Heart right ventricle (tissue), 16 donors: ENCODE measurements at regions not wholly inside any gene's neighbourhood (a gene's known extent, or its start where the extent isn't known, plus 50 kb on each side); places are given as distances from the start of the nearest gene placed in this dataset.

Source experiments
- ATAC-seq, 8 donors: fragments of 200-7000 bp; cut with Tn5 transposase; one replicate each; pipeline ENCODE4 v1.9.1; 2020; ENCODE audit warnings: mild to moderate bottlenecking in 8 of 8, moderate library complexity in 8 of 8, moderate number of reproducible peaks in 1 of 8
- DNase-seq, 2 donors: peaks; one replicate each; pipeline ENCODE4 v3.0.0-alpha.2; 2020
- H3K27ac ChIP-seq, 10 donors: fragments of 200-600 bp; sonication (generic) in 2 of 10; one replicate each; pipeline versions ENCODE4 v1.5.0 to v1.8.0; 2020 to 2022; ENCODE audit warnings: mild to moderate bottlenecking in 3 of 10
- H3K27me3 ChIP-seq, 7 donors: fragments of 200-600 bp; one replicate each; pipeline ENCODE4 v1.8.0; 2021 to 2022; ENCODE audit warnings: mild to moderate bottlenecking in 2 of 7
- H3K36me3 ChIP-seq, 9 donors: fragments of 200-600 bp; sonication (generic) in 1 of 9; one replicate each; pipeline versions ENCODE4 v1.5.0 to v1.8.0; 2020 to 2022; ENCODE audit warnings: mild to moderate bottlenecking in 2 of 9
- H3K4me1 ChIP-seq, 9 donors: fragments of 200-600 bp; sonication (generic) in 1 of 9; one replicate each; pipeline versions ENCODE4 v1.5.0 to v1.8.0; 2020 to 2022; ENCODE audit warnings: mild to moderate bottlenecking in 4 of 9
- H3K4me3 ChIP-seq, 10 donors: fragments of 200-600 bp; sonication (generic) in 2 of 10; one replicate each; pipeline versions ENCODE4 v1.5.0 to v1.8.0; 2020 to 2022; ENCODE audit warnings: mild to moderate bottlenecking in 7 of 10, moderate library complexity in 2 of 10
- H3K9me3 ChIP-seq, 11 donors: fragments of 200-600 bp in 10 of 11; sonication (generic) in 2 of 11; one replicate each; pipeline versions ENCODE4 v1.5.0 to v1.8.0; 2013 to 2022; ENCODE audit warnings: mild to moderate bottlenecking in 2 of 11, control low read depth in 1 of 11, moderate library complexity in 1 of 11
- WGBS, 2 donors: extraction: QIAGEN DNeasy Blood & Tissue Kit; methylation state at CpG; one replicate each; pipeline ENCODE4 v1.1.7; 2013; ENCODE audit warnings: inconsistent platforms in 1 of 2; 5-methylcytosine and 5-hydroxymethylcytosine counted together
- intact Hi-C, 10 donors: fragments of 100-400 bp; cut with DNase I; formaldehyde crosslinking; loops; one replicate each; pipeline versions ENCODE4 v1.11.1 to v1.14.2; 2022
- TF ChIP-seq, protein P1 (sequence below), 9 donors: fragments of 200-600 bp; sonication (generic) in 2 of 9; IDR thresholded peaks; one replicate each; pipeline versions ENCODE4 v1.5.0 to v1.8.0; 2021 to 2022; ENCODE audit warnings: antibody characterized with exemption in 9 of 9, mild to moderate bottlenecking in 5 of 9, moderate library complexity in 1 of 9
- donor health status: Arrhythmogenic right ventricular cardiomyopathy.
- donor health status: ischemic (EF 13 %, LVEDD 7.1; RV severe dilation, severe dysfunction).
- donor health status: healthy with polysubstance abuse.
- donor health status: DM: no; HTN: yes; CAD: no.
- donor health status: DM: no; HTN: no; CAD: no.
- donor health status: ischemic (EF 25% LVEDD 6.9; RV normal size, moderate dysfunction).
- donor health status: ischemic (EF 25% LVEDD 5.7; RV mildly dilated, moderate dysfunction).
- donor health status: healthy.
- donor health status: DM: yes; HTN: yes; CAD: no.
- donor health status: Ischemic cardiomyopathy.
- donor health status: ischemic (EF 35%, LVEDD 5.7; RV mildly dilated, moderate dysfunction).
- donor health status: nonischemic (EF 11% LVEDD 7.7; RV severe dilation, severe dysfunction).
- donor health status: DM: yes; HTN: yes; CAD: no.
- donor health status: PGD.
- donor health status: ischemic (EF 29% LVEDD 5.4; RV normal size, mild dysfunction).
- donor health status: nonischemic (EF 23%, LVEDD 6.1; RV moderate dilation, normal function).

DNA sequence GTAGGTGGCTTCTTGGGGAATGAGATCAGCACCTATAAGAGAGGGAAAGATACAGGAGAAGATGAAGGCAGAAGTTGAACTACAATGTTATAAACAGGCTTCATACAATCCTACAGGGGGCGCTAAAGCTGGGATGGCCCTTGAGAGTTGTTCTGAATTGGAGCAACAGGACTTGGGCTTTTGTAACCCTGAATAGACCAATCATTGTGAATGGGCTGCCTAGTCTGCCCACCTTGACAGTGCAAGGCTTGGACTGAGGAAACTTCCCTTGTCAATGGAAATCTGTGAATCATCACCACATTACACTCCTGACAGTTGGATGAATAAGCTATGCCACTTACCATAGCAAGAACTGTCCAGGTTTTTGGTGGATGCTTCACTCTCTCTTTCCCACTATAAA lies 306.1 kb downstream of the KCNC2 start:
- no peak for ATAC-seq
- 0 to 2% methylated on average over 1 of the region's 1 CpG for WGBS, 2 donors
- no peaks in the 10 kb centered on the region for H3K27me3 ChIP-seq
- no peak overlapping the region for H3K27ac ChIP-seq
- no peaks in the 10 kb centered on the region for H3K36me3 ChIP-seq
- TF ChIP-seq, protein P1, sequence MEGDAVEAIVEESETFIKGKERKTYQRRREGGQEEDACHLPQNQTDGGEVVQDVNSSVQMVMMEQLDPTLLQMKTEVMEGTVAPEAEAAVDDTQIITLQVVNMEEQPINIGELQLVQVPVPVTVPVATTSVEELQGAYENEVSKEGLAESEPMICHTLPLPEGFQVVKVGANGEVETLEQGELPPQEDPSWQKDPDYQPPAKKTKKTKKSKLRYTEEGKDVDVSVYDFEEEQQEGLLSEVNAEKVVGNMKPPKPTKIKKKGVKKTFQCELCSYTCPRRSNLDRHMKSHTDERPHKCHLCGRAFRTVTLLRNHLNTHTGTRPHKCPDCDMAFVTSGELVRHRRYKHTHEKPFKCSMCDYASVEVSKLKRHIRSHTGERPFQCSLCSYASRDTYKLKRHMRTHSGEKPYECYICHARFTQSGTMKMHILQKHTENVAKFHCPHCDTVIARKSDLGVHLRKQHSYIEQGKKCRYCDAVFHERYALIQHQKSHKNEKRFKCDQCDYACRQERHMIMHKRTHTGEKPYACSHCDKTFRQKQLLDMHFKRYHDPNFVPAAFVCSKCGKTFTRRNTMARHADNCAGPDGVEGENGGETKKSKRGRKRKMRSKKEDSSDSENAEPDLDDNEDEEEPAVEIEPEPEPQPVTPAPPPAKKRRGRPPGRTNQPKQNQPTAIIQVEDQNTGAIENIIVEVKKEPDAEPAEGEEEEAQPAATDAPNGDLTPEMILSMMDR (IDR thresholded peaks at IDR 0.05) = peak in 1 of 9 donors; percentile 7
- no peak for DNase-seq
- H3K4me3 ChIP-seq = no peak overlapping the region
- no peaks in the 10 kb centered on the region for H3K4me1 ChIP-seq
- intact Hi-C loops = no loop called here
- no peaks in the 10 kb centered on the region for H3K9me3 ChIP-seq

DNA sequence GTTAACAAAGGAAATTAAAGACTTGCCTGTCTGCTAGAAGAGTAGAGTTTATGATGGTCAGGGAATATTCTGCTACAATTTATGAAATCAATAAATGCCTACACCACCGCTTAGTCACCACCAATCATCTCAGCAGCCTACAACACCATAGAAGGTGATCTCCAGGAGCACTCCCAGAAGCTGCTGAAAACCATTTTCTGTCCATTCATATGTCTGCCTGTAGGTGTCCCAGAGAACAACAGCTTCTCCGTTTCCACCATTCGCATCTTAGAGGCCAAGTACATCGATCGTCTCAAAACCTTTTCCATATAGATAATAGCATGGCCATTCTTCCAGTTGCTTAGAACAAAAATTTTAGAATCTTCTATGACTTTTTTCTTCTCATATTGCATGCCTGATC lies 303.4 kb downstream of the KCNC2 start:
- ATAC-seq (no peak), DNase-seq (no peak)
- H3K27me3 ChIP-seq = no peaks in the 10 kb centered on the region
- no peaks in the 10 kb centered on the region for H3K4me1 ChIP-seq
- H3K36me3 ChIP-seq = no peaks in the 10 kb centered on the region
- 79 to 87% methylated on average over 5 of the region's 5 CpGs for WGBS, 2 donors
- no peak overlapping the region for H3K27ac ChIP-seq
- TF ChIP-seq, protein P1 (IDR thresholded peaks at IDR 0.05) = no peak
- intact Hi-C loops = no loop called here
- no peak overlapping the region for H3K4me3 ChIP-seq
- no peaks in the 10 kb centered on the region for H3K9me3 ChIP-seq

DNA sequence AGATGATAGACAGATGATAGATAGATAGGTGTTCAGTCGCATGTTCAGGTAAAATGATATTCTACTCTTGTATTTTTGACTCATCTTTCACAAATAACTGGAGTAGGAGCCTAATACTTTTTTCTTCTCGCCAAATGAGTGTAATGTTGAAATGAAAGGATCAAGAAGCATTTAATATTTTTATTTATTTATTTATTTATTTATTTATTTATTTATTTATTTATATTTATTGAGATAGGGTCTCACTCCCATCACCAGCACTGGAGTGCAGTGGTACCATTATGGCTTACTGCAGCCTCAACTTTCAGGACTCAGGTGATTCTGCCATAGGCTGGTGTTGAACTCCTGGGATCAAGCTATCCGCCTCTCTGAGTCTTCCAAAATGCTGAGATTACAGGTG lies 298.8 kb downstream of the KCNC2 start:
- WGBS, 2 donors = 87 to 88% methylated on average over 3 of the region's 3 CpGs
- Histone ChIP-seq H3K27ac (no peak overlapping the region), H3K9me3 (no peaks in the 10 kb centered on the region), H3K4me1 (no peaks in the 10 kb centered on the region), H3K36me3 (no peaks in the 10 kb centered on the region), H3K4me3 (no peak overlapping the region), H3K27me3 (no peaks in the 10 kb centered on the region)
- no peak for ATAC-seq
- intact Hi-C loops = no loop called here
- TF ChIP-seq, protein P1 (IDR thresholded peaks at IDR 0.05) = no peak
- no peak for DNase-seq

DNA sequence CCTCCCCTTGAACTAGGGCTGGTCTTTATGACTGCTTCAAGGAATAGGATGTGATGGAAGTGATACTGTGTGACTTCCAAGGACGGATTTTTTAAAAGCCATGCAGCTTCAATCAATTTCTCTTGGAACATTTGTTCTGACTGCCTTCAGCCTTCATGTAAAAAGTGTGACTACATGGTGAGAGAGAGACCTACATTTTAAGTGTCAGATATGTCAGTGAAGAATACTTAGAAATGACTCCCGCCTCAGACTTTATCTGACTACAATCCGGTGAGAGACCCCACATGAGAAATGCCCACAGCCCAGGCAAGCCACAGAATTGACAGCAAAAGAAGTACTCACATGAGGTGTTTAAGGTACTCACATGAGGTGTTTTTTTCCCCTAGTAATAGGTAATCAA lies 295.3 kb downstream of the KCNC2 start:
- no peaks in the 10 kb centered on the region for H3K36me3 ChIP-seq
- DNase-seq (no peak), ATAC-seq (no peak)
- TF ChIP-seq, protein P1 (IDR thresholded peaks at IDR 0.05) = no peak
- intact Hi-C loops = no loop called here
- WGBS, 2 donors = 45 to 82% methylated on average over 3 of the region's 3 CpGs
- H3K27ac ChIP-seq = no peak overlapping the region
- H3K27me3 ChIP-seq = no peaks in the 10 kb centered on the region
- no peaks in the 10 kb centered on the region for H3K9me3 ChIP-seq
- H3K4me3 ChIP-seq = no peak overlapping the region
- no peaks in the 10 kb centered on the region for H3K4me1 ChIP-seq

DNA sequence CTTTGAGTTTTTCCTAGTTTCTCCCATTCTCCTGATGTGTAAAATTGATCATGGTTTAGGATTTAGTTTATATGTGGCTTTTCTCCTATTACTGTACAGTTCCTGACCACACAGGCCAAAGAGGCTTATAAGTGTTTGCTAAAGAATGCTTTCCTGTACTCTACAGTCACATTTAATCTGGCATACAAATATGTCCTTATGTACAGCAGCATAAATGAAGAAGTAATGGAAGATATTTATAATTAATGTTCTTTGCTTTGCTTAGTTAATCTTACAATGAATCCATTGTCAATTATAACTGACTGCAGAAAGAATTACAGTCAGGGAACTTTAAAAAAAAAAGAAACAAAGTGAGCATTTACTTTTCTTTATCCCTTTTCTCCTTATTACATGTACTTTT lies 293.9 kb downstream of the KCNC2 start:
- Histone ChIP-seq H3K27me3 (no peaks in the 10 kb centered on the region), H3K27ac (no peak overlapping the region), H3K4me3 (no peak overlapping the region), H3K4me1 (no peaks in the 10 kb centered on the region), H3K36me3 (no peaks in the 10 kb centered on the region), H3K9me3 (no peaks in the 10 kb centered on the region)
- ATAC-seq = no peak
- intact Hi-C loops = no loop called here
- TF ChIP-seq, protein P1 (IDR thresholded peaks at IDR 0.05) = no peak
- DNase-seq = no peak
